ENCODE measurements at regions not wholly inside any gene's neighbourhood (a gene's known extent, or its start where the extent isn't known, plus 50 kb on each side); places are given as distances from the start of the nearest gene placed in this dataset.

GRCh38 chr4:163611784-163612445 is 117.4 kb downstream of the TMA16 start:
- Histone ChIP-seq H3K4me1 (no peaks in the 10 kb centered on the region), H3K9me3 (no peaks in the 10 kb centered on the region), H3K36me3 (no peaks in the 10 kb centered on the region), H3K4me3 (peak overlapping the region in 3 of 4 donors; percentile 3 to 23 (median 12)), H3K27ac (peak overlapping the region in 2 of 5 donors; percentile 32 to 44), H3K27me3 (no peaks in the 10 kb centered on the region)
- DNase-seq: no peak
- 52 to 63% (median 58%) methylated on average over 2 of the region's 2 CpGs for WGBS, 5 donors
- intact Hi-C loops (cut with DNase I; ENCODE audit: low total_unique reads): no loop called here
- TF ChIP-seq CTCF (IDR thresholded peaks at IDR 0.05) (no peak), POLR2AphosphoS5 (IDR thresholded peaks at IDR 0.05) (no peak), EP300 (IDR thresholded peaks at IDR 0.05) (no peak), POLR2A (IDR thresholded peaks at IDR 0.05) (no peak)

- intact Hi-C loops (cut with DNase I; ENCODE audit: low total_unique reads): no loop called here
- no peak for DNase-seq
- Histone ChIP-seq H3K27ac (peak overlapping the region in 2 of 5 donors; percentile 32 to 44), H3K4me3 (peak overlapping the region in 2 of 4 donors; percentile 3 to 12), H3K9me3 (no peaks in the 10 kb centered on the region), H3K4me1 (no peaks in the 10 kb centered on the region), H3K36me3 (no peaks in the 10 kb centered on the region), H3K27me3 (no peaks in the 10 kb centered on the region)
- no peak for TF ChIP-seq CTCF (IDR thresholded peaks at IDR 0.05)
- TF ChIP-seq POLR2AphosphoS5 (IDR thresholded peaks at IDR 0.05): no peak
- no peak for TF ChIP-seq POLR2A (IDR thresholded peaks at IDR 0.05)
- no peak for TF ChIP-seq EP300 (IDR thresholded peaks at IDR 0.05)
These were observed 118.3 kb downstream of the TMA16 start for GRCh38 chr4:163612762-163613161.

- TF ChIP-seq CTCF (IDR thresholded peaks at IDR 0.05) (no peak), POLR2A (IDR thresholded peaks at IDR 0.05) (no peak), POLR2AphosphoS5 (IDR thresholded peaks at IDR 0.05) (no peak), EP300 (IDR thresholded peaks at IDR 0.05) (no peak)
- Histone ChIP-seq H3K4me1 (no peaks in the 10 kb centered on the region), H3K36me3 (no peaks in the 10 kb centered on the region), H3K4me3 (no peak overlapping the region), H3K27ac (peak overlapping the region in 2 of 5 donors; percentile 26 to 32), H3K9me3 (no peaks in the 10 kb centered on the region), H3K27me3 (no peaks in the 10 kb centered on the region)
- DNase-seq: peak in 1 of 2 donors; percentile 10
- intact Hi-C loops (cut with DNase I; ENCODE audit: low total_unique reads): no loop called here
- 67 to 73% (median 72%) methylated on average over 3 of the region's 3 CpGs for WGBS, 5 donors
These were observed 118.9 kb downstream of the TMA16 start for GRCh38 chr4:163613383-163613782.

- WGBS, 5 donors: 74 to 91% (median 76%) methylated on average over 3 of the region's 3 CpGs
- H3K9me3 ChIP-seq: no peaks in the 10 kb centered on the region
- no peak for DNase-seq
- intact Hi-C loops (cut with DNase I; ENCODE audit: low total_unique reads): no loop called here
- no peak overlapping the region for H3K4me3 ChIP-seq
- H3K27ac ChIP-seq: no peak overlapping the region
- no peaks in the 10 kb centered on the region for H3K36me3 ChIP-seq
- H3K27me3 ChIP-seq: no peaks in the 10 kb centered on the region
- no peaks in the 10 kb centered on the region for H3K4me1 ChIP-seq
- TF ChIP-seq CTCF (IDR thresholded peaks at IDR 0.05): no peak
These were observed 120.4 kb downstream of the TMA16 start for GRCh38 chr4:163614866-163615265.

Measured in stomach (tissue), 8 donors.